ENCODE measurements at regions not wholly inside any gene's neighbourhood (a gene's known extent, or its start where the extent isn't known, plus 50 kb on each side); places are given as distances from the start of the nearest gene placed in this dataset.

- TF ChIP-seq, protein P1, sequence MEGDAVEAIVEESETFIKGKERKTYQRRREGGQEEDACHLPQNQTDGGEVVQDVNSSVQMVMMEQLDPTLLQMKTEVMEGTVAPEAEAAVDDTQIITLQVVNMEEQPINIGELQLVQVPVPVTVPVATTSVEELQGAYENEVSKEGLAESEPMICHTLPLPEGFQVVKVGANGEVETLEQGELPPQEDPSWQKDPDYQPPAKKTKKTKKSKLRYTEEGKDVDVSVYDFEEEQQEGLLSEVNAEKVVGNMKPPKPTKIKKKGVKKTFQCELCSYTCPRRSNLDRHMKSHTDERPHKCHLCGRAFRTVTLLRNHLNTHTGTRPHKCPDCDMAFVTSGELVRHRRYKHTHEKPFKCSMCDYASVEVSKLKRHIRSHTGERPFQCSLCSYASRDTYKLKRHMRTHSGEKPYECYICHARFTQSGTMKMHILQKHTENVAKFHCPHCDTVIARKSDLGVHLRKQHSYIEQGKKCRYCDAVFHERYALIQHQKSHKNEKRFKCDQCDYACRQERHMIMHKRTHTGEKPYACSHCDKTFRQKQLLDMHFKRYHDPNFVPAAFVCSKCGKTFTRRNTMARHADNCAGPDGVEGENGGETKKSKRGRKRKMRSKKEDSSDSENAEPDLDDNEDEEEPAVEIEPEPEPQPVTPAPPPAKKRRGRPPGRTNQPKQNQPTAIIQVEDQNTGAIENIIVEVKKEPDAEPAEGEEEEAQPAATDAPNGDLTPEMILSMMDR (IDR thresholded peaks at IDR 0.05 in 2 of 3, conservative IDR thresholded peaks at IDR 0.05 in 1 of 3; ENCODE audit: borderline replicate concordance in 1 of 3, insufficient read depth in 1 of 3, low read depth in 2 of 3, low read length in 2 of 3): no peak
- TF ChIP-seq ZNF274 (IDR thresholded peaks at IDR 0.05; ENCODE audit: low read depth, low read length): no peak
Measured at GRCh38 chr2:12060886-12061285, 314.5 kb downstream of the LPIN1 start.
